A673 (cell line): ENCODE measurements at regions not wholly inside any gene's neighbourhood (a gene's known extent, or its start where the extent isn't known, plus 50 kb on each side); places are given as distances from the start of the nearest gene placed in this dataset.

ENCODE experiments used
- CTCF ChIP-seq: fragments of 300-800, 200-600 bp; sonication (generic); conservative IDR thresholded peaks from 2 replicates; pipeline ENCODE4 v1.5.1; 2017; ENCODE audit warnings: low read depth, mild to moderate bottlenecking, antibody characterized with exemption, low read length, moderate library complexity, mixed read lengths
- EZH2 ChIP-seq: fragments of 200-600 bp; sonication (generic); IDR thresholded peaks from 2 replicates; pipeline ENCODE4 v1.6.1; 2017; ENCODE audit warnings: borderline replicate concordance, low read depth, mild to moderate bottlenecking, mixed read lengths, antibody characterized with exemption, low read length; ENCODE audit not compliant: poor library complexity, severe bottlenecking

GRCh38 chr2:206381881-206382280, 61.5 kb upstream of the ADAM23 start:
- no peak for TF ChIP-seq CTCF
- no peak for TF ChIP-seq EZH2
